Renal cortical epithelial cell (primary cell): ENCODE measurements at regions not wholly inside any gene's neighbourhood (a gene's known extent, or its start where the extent isn't known, plus 50 kb on each side); places are given as distances from the start of the nearest gene placed in this dataset.
"Not testable (repeated sequence)": the region's sequence is repeated elsewhere in the genome, so short reads cannot be mapped to it uniquely, and the experiment has no call there.

ENCODE experiments used
- DNase-seq: peaks from one replicate; pipeline ENCODE4 v3.0.0-alpha.2; 2011; ENCODE audit warnings: low read depth

DNA sequence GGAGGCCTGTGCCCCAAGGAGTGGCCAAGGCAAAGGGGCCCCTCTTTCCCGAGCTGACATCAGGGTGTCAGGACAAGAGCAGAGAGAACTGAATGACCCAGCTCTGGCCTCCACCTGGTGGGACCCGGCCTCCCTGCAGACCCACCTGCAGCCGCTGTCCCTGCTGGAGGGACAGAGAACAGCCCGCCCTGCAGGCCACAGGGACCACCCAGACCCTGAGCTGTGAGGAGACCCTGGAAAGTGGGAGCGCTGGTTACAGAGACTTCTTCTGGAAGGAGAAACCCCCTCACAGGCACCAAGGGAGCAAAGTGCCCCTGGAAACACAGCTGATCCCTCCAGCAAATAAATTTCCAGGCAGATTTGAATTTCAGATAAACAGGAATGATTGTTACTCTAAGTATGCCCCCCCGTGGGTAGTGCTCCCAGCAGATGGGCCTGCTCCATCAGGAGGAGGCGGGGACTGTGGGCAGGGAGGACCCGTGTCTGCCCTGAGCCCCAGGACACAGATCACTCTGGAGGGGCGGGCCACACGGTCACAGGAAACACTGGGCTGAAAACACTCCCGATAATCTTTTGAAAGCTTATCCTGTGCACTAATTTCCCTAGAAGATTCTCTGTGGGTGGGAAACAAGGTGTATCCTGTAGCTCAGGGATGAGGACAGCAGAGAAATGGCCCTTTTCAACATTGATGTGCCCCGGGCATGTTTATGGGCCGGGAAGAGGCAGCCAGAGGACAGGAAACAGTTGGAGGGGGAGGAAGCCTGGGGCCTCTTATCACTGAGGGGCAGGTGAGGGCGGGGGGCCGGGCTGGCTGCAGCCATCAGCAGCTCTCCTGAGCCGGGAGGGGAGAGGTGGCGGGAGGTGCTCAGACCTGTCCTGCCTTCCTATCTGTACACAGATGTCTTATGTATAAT is 276.0 kb downstream of the ADGRD1 start:
- no peak for DNase-seq

- DNase-seq, result no peak
Observed at GRCh38 chr12:131230340-131231031, 276.8 kb downstream of the ADGRD1 start.

GRCh38 chr12:131231032-131231980 is 277.6 kb downstream of the ADGRD1 start:
- no peak for DNase-seq

DNA sequence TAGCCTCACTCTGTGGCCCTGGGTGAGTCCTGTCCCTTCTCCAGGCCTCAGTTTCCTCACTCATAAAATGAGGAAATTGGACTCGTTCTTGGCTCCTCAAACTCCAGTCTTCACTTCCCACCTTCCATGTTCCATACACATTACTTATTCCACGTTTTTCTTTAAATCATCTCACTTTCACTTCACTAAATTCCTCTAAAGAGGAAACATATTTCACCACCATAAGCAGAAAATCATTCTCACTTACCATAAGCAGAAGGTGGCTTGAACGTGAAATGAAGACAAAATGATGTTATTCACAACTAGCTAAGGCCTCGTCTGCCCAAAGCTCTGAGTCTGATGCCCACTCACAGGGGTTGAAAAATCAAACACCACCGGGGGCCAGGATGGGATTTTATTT is 278.3 kb downstream of the ADGRD1 start:
- DNase-seq, result no peak

- DNase-seq, result not testable (repeated sequence)
Observed at GRCh38 chr12:131232872-131233271, 279.2 kb downstream of the ADGRD1 start.

GRCh38 chr12:131233850-131234789 is 280.4 kb downstream of the ADGRD1 start:
- DNase-seq, result not testable (repeated sequence)

GRCh38 chr12:131234841-131235271 is 281.1 kb downstream of the ADGRD1 start:
- not testable (repeated sequence) for DNase-seq

- DNase-seq, result no peak
Observed at GRCh38 chr12:131235871-131236271, 282.2 kb downstream of the ADGRD1 start.

GRCh38 chr12:131239384-131240094 is 285.8 kb downstream of the ADGRD1 start:
- DNase-seq, result no peak

- DNase-seq, result no peak
Observed at GRCh38 chr12:131241517-131241916, 287.8 kb downstream of the ADGRD1 start.

- no peak for DNase-seq
Observed at GRCh38 chr12:131242741-131243496, 289.2 kb downstream of the ADGRD1 start.

GRCh38 chr12:131244157-131244688 is 290.5 kb downstream of the ADGRD1 start:
- DNase-seq, result not testable (repeated sequence)

DNA sequence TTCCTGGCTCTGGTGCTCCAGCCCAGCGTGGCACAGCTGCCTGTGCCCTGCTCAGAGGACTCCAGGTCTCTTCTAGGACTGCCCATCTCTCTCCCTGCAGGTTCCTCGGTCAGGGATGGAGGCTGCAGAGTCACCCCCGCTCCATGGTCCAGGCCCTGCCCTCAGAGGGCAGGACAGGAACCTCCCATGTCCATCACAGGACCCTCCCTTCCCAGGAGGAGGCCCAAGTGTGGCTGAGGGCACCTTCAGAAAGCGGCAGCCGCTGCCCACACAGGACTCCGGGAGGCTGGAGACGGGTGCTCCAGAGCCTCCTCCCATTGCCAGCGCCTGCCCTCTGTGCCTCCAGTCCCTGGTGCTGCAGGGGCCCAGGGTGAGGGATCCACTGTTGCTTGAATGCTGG is 291.5 kb downstream of the ADGRD1 start:
- DNase-seq, result not testable (repeated sequence)

DNA sequence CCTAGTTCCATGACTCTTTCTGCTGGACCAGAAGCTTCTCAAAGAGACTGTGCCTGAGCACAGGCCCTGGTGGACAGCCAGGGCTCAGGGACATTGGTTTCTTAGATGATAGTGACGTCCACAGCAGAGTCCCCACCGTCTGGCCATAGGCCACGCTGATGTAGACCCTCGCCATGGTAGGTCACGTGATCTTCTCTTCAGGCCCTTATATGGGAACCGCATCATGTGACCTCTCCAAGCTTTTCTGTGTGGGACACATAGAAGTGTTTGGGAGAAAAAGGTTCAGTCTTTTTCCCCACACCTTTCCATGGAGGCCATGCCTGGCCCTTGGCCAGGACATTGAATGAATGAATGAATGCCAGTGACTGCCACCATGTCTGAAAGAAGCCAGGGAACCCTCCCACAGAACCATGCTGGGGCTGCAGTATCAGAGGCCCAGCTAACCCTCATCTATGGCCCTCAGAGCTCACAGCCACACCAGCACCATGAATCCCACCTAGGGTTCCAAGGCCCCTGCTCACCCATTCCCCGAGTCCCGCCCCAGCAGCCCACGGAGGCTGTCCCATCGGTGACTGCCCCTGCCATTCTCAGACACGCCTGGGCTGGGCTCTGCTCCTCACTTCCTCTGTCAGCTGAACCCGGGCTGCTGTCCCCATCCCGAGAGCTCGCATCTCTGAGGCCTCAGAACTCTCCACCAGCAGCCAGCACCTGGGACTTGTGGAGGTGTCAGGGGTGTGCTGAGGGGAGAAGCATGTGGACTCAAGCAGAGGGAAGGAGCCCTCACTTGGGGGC is 292.1 kb downstream of the ADGRD1 start:
- no peak for DNase-seq

DNA sequence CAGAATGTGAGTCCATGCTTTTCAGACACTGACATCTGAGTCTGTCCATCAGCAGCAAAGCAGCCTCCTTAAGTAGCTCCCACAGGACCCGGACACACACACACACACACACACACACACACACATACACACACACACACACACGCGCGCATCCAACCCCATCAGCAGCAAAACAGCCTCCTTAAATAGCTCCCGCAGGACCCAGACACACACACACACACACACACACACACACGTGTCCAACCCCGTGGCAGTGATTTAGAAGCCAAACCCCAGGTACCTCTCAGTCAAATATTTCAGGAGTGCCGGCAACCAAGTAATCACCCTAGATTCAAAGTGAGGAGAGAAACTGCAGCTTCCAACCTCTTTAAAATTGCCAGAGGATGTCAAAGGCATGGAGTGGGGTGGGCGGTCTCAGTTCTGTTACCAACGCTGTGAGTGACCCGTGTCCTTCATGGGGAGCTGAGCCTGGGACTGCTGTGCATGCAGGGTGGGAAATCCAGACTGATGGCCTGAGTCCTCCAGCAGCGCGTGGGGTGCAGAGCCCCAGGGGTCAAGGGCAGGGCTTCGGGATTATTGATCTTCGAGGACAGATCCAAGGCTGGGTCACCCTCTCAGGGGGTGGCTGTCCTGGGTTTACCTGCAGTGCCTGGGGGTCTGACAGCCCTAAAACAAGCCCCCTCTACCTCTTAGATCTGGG is 293.5 kb downstream of the ADGRD1 start:
- DNase-seq, result not testable (repeated sequence)

DNA sequence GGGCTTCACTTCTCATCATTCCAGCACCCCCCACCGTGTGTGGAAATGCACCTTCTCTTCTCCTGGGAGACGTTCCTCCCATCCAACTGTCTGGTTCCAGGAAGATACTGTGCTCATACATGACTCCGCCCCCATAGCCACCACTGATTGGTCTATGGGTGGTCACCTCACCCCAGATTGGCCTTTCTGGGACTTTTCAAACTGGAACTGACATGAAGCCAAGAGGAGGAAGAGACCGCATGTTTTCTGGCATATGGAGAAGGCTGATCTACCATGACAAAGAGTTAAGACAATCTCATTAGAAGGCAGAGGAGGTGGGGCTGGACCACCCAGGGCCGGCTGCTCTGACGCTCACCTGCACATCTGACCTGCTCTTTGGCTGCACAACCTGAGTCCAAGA is 294.2 kb downstream of the ADGRD1 start:
- DNase-seq, result not testable (repeated sequence)

DNA sequence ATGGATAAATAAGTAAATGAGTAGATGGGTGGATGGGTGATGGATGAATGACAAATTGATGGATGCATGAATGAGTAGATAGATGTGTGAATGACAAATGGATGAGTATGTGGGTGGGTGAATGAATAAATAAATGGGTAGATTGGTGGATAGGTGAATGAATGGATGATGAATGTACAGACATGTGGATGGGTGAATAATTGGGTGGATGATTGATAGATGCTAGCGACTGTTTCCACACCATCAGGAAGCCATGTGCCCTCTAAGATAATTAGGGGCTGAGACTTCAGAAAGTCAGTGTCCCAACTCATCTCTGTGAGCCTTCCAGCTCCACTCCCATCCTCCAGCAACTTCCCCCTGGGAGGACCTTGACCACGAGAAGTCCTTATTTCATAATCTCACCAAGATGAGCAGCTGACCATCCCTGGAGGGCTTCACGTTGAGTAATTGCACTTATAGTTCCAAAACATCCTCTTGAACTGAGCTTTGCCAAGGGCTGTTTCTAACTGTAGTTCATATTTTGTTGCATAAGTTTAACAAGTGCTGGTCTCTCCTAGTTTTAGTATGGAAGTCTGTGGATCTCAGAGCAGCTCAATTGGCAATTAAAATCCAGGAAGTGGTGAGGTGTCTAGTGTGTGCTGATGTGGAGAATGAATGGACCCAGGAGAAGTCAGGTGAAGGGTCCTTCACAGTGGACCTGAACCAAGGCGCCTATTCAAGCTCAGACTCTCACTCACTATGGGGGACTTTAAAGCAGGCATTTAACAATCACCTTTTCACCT is 295.7 kb downstream of the ADGRD1 start:
- DNase-seq, result peak; percentile 52
